Activated naive CD8-positive, alpha-beta T cell (primary cell): ENCODE measurements at regions not wholly inside any gene's neighbourhood (a gene's known extent, or its start where the extent isn't known, plus 50 kb on each side); places are given as distances from the start of the nearest gene placed in this dataset.

Experiments used
- H3K27ac Mint-ChIP-seq: one replicate; pipeline ENCODE4 v1.8.0; 2021; ENCODE audit warnings: mixed read lengths
- H3K27me3 Mint-ChIP-seq: one replicate; pipeline ENCODE4 v1.8.0; 2021; ENCODE audit warnings: mixed read lengths
- H3K36me3 Mint-ChIP-seq: one replicate; pipeline ENCODE4 v1.8.0; 2021; ENCODE audit warnings: mixed read lengths
- H3K4me1 Mint-ChIP-seq: one replicate; pipeline ENCODE4 v1.8.0; 2021; ENCODE audit warnings: low read depth, mixed read lengths
- H3K4me3 Mint-ChIP-seq: one replicate; pipeline ENCODE4 v1.8.0; 2021; ENCODE audit warnings: mild to moderate bottlenecking, mixed read lengths
- H3K9me3 Mint-ChIP-seq: one replicate; pipeline ENCODE4 v1.8.0; 2021; ENCODE audit warnings: low read depth, mixed read lengths

DNA sequence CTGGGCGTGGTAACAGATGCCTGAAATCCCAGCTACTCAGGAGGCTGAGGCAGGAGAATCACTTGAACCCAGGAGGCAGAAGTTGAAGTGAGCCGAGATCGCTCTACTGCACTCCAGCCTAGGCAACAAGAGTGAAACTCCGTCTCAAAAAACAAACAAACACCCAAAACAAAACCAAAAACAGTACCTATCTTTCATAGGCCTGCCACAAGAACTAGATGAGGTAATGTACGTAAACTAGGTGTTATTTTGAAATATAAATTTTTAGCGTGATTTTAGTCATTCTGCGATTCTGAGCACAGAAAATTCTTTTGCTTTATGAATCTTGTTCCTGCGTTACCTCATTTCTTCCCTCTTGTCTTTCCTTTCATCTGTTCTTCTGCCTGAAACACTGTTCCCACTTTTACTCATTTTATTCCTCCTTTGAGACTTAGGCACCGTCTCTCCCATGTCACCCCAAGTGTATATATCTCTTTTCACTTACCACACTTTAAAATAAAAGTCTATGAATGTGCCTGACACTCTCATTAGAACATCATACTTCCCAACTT lies 238.2 kb upstream of the HTR2A start:
- no peaks in the 10 kb centered on the region for H3K27me3 Mint-ChIP-seq
- no peaks in the 10 kb centered on the region for H3K4me1 Mint-ChIP-seq
- H3K36me3 Mint-ChIP-seq: no peaks in the 10 kb centered on the region
- no peak overlapping the region for H3K27ac Mint-ChIP-seq
- no peak overlapping the region for H3K4me3 Mint-ChIP-seq
- no peaks in the 10 kb centered on the region for H3K9me3 Mint-ChIP-seq

DNA sequence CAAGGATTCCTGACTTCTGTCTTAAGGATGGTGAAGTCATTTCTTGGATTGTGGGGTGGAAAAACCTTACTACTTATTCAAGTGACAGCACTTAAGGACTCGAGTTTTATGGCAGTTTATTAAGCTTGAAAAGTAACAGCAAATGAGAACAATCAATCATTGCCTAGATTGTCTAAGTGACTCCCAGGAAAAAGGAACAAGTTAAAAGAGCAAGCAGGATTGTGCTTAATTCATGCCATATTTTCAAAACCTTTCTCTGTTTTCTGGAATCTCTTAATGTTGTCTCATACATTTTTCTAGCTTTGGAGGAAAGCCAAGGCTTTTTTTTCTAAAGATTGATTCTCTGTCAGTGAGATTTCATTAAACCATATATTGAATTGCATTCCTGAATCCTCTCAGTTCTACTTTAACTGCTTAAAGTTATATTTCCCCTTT lies 236.2 kb upstream of the HTR2A start:
- Mint-ChIP-seq H3K9me3 (no peaks in the 10 kb centered on the region), H3K4me3 (no peak overlapping the region), H3K27ac (no peak overlapping the region), H3K4me1 (no peaks in the 10 kb centered on the region), H3K27me3 (peaks cover 2% of the 10 kb centered on the region), H3K36me3 (no peaks in the 10 kb centered on the region)

DNA sequence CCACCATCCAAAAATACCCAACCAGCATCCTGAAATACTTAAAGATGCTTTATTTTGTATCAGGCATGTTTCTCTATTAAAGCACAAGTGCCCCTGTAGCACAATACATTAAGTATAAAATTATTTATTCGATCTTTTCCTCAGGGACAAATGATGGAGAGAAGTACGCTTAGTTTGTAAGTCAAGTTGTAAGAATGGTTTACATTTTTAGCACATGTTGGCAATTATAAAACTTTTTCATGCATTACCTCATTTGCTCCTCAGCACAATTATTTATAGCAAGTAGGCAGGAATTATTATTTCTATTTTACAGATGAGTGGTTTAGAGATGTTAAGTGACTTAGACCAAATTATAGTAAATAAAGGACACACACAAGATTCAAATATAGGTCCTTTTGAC lies 232.6 kb upstream of the HTR2A start:
- no peaks in the 10 kb centered on the region for H3K4me1 Mint-ChIP-seq
- H3K9me3 Mint-ChIP-seq: no peaks in the 10 kb centered on the region
- peaks cover 2% of the 10 kb centered on the region for H3K27me3 Mint-ChIP-seq
- H3K4me3 Mint-ChIP-seq: no peak overlapping the region
- H3K27ac Mint-ChIP-seq: no peak overlapping the region
- no peaks in the 10 kb centered on the region for H3K36me3 Mint-ChIP-seq

DNA sequence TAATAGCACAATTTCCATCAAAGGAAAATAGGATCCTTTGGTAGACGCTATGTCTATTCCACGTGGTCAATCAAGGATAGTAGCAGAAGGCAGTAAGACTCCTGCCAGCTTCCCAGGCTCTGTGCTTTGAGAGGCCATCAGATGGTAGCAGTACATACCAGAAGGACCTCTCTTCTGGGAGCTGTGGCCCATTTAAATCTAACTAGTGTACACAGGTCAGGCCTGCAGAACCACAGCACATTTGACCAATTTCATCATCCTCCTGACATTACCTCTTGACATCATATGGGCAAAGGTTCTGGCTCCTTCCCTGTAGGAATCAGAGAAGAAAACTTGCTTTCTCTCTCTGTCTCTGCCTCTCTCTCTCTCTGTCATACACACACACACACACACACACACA lies 229.6 kb upstream of the HTR2A start:
- H3K27ac Mint-ChIP-seq: no peak overlapping the region
- H3K4me3 Mint-ChIP-seq: no peak overlapping the region
- H3K9me3 Mint-ChIP-seq: no peaks in the 10 kb centered on the region
- H3K36me3 Mint-ChIP-seq: no peaks in the 10 kb centered on the region
- H3K27me3 Mint-ChIP-seq: peaks cover 2% of the 10 kb centered on the region
- no peaks in the 10 kb centered on the region for H3K4me1 Mint-ChIP-seq

DNA sequence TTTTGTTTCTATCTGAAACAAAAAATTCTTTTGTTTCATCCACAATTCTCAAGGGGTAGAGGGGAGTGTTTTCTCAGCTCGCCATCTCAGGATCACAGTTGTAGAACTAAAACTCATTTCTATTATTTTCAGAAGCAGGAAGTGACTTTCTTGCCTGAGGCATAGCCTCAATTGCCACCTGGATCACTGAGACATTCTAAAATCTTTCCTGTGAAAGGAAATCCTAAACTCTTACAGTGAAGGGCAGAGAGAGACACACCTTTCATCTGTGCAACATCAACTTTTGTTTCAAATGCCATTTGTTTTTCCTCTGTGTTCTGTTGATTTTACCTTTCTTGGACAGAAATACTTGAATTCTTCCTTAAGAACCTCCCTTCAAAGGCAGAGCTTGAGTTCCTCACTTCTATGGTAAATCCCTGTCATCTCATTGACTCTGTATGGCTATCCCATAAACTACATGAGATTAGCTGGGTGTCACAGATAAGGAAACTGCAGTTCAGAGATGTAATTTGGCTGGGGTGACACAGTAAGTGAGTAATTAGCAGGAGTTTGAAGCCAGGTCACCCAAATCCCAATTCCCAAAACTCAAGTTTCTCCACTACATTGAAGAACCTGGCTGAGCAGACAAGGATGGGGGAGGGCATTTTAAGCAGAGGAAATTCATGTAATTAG lies 224.4 kb upstream of the HTR2A start:
- Mint-ChIP-seq H3K9me3 (no peaks in the 10 kb centered on the region), H3K27ac (no peak overlapping the region), H3K4me3 (no peak overlapping the region)

DNA sequence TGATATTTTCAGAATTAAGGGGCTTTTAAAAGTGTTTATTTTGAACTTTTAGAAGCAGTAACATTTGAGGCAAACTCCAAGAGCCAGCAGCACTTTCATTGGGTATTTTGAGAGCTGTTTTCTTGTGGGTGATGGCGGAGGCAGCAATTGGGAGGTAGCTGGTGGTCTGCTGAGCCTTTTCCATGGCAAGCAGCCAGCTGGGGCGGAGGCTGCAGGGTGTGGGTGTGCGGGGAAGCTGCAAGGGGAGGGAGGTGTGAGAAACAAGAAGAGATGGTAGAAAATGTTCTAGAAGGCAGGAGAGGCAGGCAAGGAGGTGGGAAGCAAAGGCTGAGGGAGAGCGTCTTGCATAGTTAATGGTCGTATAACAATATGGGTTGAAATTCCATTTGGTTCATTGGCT lies 223.4 kb upstream of the HTR2A start:
- H3K27ac Mint-ChIP-seq: no peak overlapping the region
- no peaks in the 10 kb centered on the region for H3K36me3 Mint-ChIP-seq
- H3K4me3 Mint-ChIP-seq: no peak overlapping the region
- no peaks in the 10 kb centered on the region for H3K9me3 Mint-ChIP-seq
- H3K4me1 Mint-ChIP-seq: no peaks in the 10 kb centered on the region
- no peaks in the 10 kb centered on the region for H3K27me3 Mint-ChIP-seq

More for the DNA sequence above, 224.4 kb upstream of the HTR2A start:
- Mint-ChIP-seq H3K36me3 (no peaks in the 10 kb centered on the region), H3K27me3 (no peaks in the 10 kb centered on the region), H3K4me1 (no peaks in the 10 kb centered on the region)

DNA sequence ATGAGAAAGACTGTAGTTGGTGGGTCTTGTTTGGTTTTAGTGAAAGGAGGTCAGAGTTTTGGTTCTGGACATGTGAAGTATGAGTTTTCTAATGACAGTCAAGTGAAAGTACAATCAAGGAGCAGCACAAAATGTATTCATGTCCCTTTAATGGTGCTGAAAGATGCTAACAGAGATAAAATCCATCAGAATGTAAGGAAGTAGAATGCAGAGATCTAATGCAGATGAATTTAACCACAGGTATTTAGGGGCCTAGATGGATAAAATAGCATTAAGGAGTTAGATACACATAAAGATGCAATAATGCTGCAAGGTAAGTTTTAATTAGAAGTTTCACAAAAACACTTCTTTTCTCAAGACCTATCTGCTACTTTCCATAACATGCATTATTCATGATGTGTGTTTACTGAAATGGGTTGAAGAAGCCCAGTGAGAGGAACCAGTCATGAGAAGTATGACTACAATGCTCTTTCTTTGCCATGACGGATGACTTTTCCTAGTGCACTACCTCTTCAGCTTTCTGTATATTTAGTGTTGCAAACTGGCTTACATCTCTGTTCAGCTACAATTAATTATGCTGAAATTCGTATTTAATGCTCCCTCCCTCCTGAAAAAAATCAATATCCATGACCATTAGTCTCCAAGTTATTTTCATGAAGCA lies 222.9 kb upstream of the HTR2A start:
- Mint-ChIP-seq H3K27me3 (no peaks in the 10 kb centered on the region), H3K36me3 (no peaks in the 10 kb centered on the region), H3K4me3 (no peak overlapping the region), H3K9me3 (no peaks in the 10 kb centered on the region), H3K4me1 (no peaks in the 10 kb centered on the region), H3K27ac (no peak overlapping the region)

DNA sequence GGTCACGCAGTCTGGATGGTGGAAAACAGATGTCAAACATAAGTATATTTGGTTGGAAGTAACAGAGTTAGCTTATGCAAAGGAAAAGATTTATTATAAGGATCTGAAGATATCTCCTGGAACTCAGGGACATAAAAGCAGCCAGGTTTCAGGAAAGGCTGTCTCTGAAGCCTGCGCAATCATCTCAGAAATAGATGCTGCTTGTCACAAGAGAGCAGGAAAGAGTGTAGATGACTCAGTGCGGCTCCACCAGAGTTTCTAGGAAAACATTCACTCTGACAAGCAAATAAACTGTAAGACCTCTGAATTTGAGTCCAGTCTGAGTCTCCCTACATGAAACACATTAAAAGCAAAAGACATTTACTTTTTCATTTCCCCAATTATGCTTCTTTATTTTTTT lies 220.4 kb upstream of the HTR2A start:
- Mint-ChIP-seq H3K4me3 (no peak overlapping the region), H3K36me3 (no peaks in the 10 kb centered on the region), H3K4me1 (no peaks in the 10 kb centered on the region), H3K27me3 (peaks cover 3% of the 10 kb centered on the region), H3K9me3 (no peaks in the 10 kb centered on the region), H3K27ac (no peak overlapping the region)

DNA sequence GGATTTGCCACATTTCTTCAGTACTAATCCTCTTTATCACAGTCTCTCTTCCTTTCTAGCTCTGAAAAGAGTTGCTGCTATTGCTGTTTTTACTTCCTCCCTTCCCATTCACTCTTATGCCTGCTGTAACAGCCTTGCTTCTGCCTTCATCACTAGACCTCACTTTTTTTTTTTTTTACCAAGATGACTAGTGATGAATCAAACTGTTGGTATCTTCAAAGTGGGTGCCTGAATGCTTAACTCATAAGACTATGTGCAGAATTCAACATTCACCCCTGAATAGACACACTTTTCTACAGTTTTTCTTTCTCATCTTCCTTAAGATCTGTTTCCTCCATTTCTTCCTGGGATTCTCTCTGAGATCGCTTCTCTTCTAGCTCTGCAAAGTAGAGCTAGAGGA lies 217.2 kb upstream of the HTR2A start:
- Mint-ChIP-seq H3K9me3 (no peaks in the 10 kb centered on the region), H3K27me3 (peaks cover 3% of the 10 kb centered on the region), H3K4me3 (no peak overlapping the region), H3K27ac (no peak overlapping the region), H3K36me3 (no peaks in the 10 kb centered on the region), H3K4me1 (peaks cover 2% of the 10 kb centered on the region)

DNA sequence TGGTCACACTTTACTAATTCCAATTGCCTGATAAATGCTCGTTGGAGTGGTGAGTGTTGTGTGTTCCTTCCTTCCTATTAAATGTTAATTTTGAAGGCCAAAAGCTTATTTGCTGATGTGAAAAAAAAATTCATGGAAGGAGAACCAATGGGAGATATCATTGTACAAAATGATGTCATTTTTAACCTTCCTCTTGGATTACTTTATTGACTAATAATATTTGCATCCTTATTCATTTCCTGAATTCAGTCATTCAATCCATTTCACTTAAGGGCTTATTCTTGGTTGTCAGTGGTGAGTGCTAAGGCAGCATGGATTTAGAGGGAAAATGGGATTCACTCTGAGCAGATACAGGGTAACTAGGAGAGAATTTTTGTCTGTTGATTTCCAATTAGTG lies 216.0 kb upstream of the HTR2A start:
- Mint-ChIP-seq H3K4me3 (no peak overlapping the region), H3K27me3 (peaks cover 3% of the 10 kb centered on the region), H3K4me1 (peaks cover 3% of the 10 kb centered on the region), H3K9me3 (no peaks in the 10 kb centered on the region), H3K27ac (no peak overlapping the region), H3K36me3 (no peaks in the 10 kb centered on the region)

DNA sequence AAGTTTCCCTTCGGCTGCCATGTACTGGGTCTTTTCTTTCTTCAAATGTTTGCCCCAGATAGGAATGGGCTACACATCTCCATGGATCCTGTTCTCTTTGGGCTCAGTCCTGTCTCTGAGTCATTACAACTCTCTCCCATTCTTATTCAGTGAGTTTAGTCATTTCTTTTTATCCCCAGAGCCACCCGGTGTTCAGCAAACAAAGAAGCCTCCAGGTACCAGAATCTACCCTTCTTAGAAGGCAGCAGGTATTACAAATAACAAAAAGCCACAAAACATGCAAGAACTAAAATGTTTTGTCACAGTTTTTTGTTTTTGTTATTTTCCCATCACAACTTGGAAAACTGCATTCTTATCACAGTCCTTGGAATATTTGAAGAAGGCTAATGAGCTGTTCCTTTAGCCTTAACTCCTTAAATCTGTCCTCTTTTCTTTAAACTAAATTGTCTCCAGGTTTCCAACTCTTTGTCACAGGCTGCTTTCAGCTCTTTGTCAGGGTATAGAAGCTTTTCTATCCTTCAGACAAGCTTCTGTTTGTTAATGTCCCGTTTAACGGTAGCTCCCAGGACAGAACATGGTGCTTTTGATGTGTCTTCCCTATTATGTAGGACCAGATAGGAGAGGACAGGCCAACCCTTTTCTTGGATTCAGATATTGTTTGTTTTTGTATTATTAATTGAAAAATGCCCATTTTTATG lies 215.5 kb upstream of the HTR2A start:
- peaks cover 3% of the 10 kb centered on the region for H3K27me3 Mint-ChIP-seq
- H3K27ac Mint-ChIP-seq: no peak overlapping the region
- no peaks in the 10 kb centered on the region for H3K36me3 Mint-ChIP-seq
- no peaks in the 10 kb centered on the region for H3K9me3 Mint-ChIP-seq
- H3K4me3 Mint-ChIP-seq: no peak overlapping the region
- H3K4me1 Mint-ChIP-seq: peaks cover 3% of the 10 kb centered on the region

DNA sequence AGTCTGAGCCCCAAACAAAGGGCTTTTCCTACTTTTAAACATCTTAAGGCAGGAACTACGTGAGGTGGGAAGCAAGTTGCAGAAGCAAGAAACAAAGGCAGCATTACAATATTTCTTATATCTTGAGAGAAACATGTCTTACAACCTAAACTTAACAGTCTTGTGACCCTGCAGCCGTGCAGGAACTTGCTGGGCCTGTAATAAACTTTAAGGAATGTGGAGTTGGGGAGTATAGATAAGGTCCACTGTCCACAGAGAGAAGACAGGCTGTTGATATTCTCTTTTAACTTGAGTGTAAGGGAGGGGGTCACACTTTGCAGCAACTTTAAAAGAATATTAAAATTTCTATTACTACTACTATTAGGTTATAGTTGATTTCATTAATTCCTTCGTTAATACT lies 214.6 kb upstream of the HTR2A start:
- H3K27ac Mint-ChIP-seq: no peak overlapping the region
- H3K9me3 Mint-ChIP-seq: no peaks in the 10 kb centered on the region
- peaks cover 3% of the 10 kb centered on the region for H3K27me3 Mint-ChIP-seq

DNA sequence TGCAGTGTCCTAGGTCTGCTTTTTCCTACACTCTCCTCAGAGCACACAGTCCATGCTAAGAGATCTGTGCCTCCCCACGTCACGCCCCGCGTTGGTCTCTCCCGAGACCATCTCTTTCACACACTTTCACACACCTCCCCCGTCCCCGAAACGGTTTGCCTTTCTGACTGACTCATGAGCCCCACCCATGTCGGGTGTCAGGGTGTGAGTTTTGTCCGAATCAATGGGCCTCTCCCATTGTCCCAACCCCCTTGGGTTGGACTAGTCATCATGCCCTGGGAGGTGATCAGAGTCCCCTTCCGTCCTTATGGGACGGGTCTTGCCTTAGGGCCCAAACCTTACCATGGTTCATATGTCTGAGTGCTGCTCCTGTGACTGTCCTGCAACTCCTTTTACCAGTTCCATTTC lies 214.0 kb upstream of the HTR2A start:
- Mint-ChIP-seq H3K4me1 (peaks cover 3% of the 10 kb centered on the region), H3K9me3 (no peaks in the 10 kb centered on the region), H3K27me3 (peaks cover 3% of the 10 kb centered on the region), H3K4me3 (no peak overlapping the region), H3K36me3 (no peaks in the 10 kb centered on the region), H3K27ac (no peak overlapping the region)

More for the DNA sequence above, 214.6 kb upstream of the HTR2A start:
- Mint-ChIP-seq H3K36me3 (no peaks in the 10 kb centered on the region), H3K4me3 (no peak overlapping the region), H3K4me1 (peaks cover 3% of the 10 kb centered on the region)

DNA sequence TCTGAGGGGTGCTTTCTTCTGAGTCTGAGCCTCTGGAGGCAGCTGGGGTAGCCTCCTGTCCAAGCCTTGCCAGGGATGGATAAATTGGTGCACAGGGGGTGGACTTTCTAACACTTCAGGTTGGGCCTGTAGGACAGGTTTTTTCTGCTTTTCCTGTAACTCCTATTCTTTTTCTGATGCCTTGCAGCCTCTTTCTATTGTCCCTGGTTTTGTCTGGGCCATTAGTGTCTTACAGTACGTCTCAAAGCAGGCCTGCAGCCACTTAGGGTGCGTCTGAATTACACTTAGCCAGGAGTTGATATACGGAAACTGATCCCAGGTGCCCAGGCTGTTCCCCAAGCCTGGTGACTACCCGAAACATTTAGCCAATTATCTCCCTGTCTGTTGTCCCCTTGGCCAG lies 213.3 kb upstream of the HTR2A start:
- H3K9me3 Mint-ChIP-seq: no peaks in the 10 kb centered on the region
- H3K27ac Mint-ChIP-seq: no peak overlapping the region
- peaks cover 3% of the 10 kb centered on the region for H3K4me1 Mint-ChIP-seq
- H3K27me3 Mint-ChIP-seq: peaks cover 3% of the 10 kb centered on the region
- H3K4me3 Mint-ChIP-seq: no peak overlapping the region
- H3K36me3 Mint-ChIP-seq: no peaks in the 10 kb centered on the region

DNA sequence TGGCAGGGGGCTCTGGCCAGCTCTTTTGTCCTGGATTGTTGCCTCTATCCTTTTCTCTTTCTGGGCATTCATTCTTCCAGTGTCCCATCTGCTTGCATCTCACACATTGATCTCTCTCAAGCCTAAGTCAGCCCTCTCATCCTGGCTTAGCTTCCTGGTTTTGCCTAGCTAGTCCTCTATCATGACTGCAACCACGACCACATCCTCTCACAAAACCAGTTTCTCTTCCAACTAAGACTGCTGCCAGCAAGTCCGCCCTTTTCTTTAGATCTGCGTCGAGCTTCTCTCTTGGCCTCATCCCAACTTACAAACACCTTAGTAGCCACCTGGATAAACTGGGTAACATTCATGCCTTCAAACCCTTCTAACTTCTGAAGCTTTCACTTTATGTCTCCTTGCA lies 212.2 kb upstream of the HTR2A start:
- Mint-ChIP-seq H3K9me3 (no peaks in the 10 kb centered on the region), H3K36me3 (no peaks in the 10 kb centered on the region), H3K4me3 (no peak overlapping the region), H3K4me1 (peaks cover 3% of the 10 kb centered on the region), H3K27ac (no peak overlapping the region), H3K27me3 (peaks cover 3% of the 10 kb centered on the region)
